HFF-Myc (cell line): ENCODE measurements at regions not wholly inside any gene's neighbourhood (a gene's known extent, or its start where the extent isn't known, plus 50 kb on each side); places are given as distances from the start of the nearest gene placed in this dataset.
A peak's percentile ranks its signal among the peaks of the same experiment; 100 is the strongest.

Experiments used
- DNase-seq: peaks from one replicate; pipeline ENCODE4 v3.0.0-alpha.2; 2011; ENCODE audit warnings: low read depth; ENCODE audit errors: extremely low read depth
- H3K4me3 ChIP-seq: replicated peaks from 2 replicates; pipeline ENCODE4 v1.5.1; 2011; ENCODE audit warnings: low read depth, mild to moderate bottlenecking, control low read depth, low read length
- CTCF ChIP-seq: IDR thresholded peaks from 2 replicates; pipeline ENCODE4 v1.5.1; 2012; ENCODE audit warnings: mild to moderate bottlenecking, low read depth, low read length, control low read depth; ENCODE audit errors: missing control alignments

GRCh38 chr4:41332510-41333054, 75.9 kb downstream of the UCHL1 start:
- H3K4me3 ChIP-seq = no peak overlapping the region

GRCh38 chr4:41334182-41334581, 77.5 kb downstream of the UCHL1 start:
- TF ChIP-seq CTCF = no peak
- no peak for DNase-seq
- no peak overlapping the region for H3K4me3 ChIP-seq

More at GRCh38 chr4:41332510-41333054, 75.9 kb downstream of the UCHL1 start:
- no peak for TF ChIP-seq CTCF
- DNase-seq = no peak

- peak; percentile 85 for DNase-seq
- H3K4me3 ChIP-seq = no peak overlapping the region
- peak; percentile 13 for TF ChIP-seq CTCF
These were observed 83.4 kb downstream of the UCHL1 start for GRCh38 chr4:41339812-41340809.

- DNase-seq = no peak
- no peak overlapping the region for H3K4me3 ChIP-seq
These were observed 89.8 kb downstream of the UCHL1 start for GRCh38 chr4:41346306-41347061.

GRCh38 chr4:41349021-41349420, 92.3 kb downstream of the UCHL1 start:
- TF ChIP-seq CTCF = no peak
- DNase-seq = no peak
- H3K4me3 ChIP-seq = no peak overlapping the region

More at GRCh38 chr4:41346306-41347061, 89.8 kb downstream of the UCHL1 start:
- no peak for TF ChIP-seq CTCF

- no peak for TF ChIP-seq CTCF
- DNase-seq = no peak
- no peak overlapping the region for H3K4me3 ChIP-seq
These were observed 102.1 kb downstream of the UCHL1 start for GRCh38 chr4:41358647-41359421.
